ENCODE measurements at regions not wholly inside any gene's neighbourhood (a gene's known extent, or its start where the extent isn't known, plus 50 kb on each side); places are given as distances from the start of the nearest gene placed in this dataset.

GRCh38 chr12:68521848-68522502, 88.7 kb upstream of the RAP1B start:
- no peak overlapping the region for H2AFZ ChIP-seq (ENCODE audit: low read length)
- no peaks in the 10 kb centered on the region for H3K36me3 ChIP-seq (replicated peaks; ENCODE audit: insufficient read depth, low read length)
- H3K9me2 ChIP-seq (replicated peaks; ENCODE audit: insufficient read depth, low read length): no peaks in the 10 kb centered on the region
- H4K20me1 ChIP-seq (ENCODE audit: insufficient read depth, low read length): no peaks in the 10 kb centered on the region
- H3K4me1 ChIP-seq (ENCODE audit: low read length): no peaks in the 10 kb centered on the region
- H3F3A ChIP-seq (ENCODE audit: insufficient read depth, low read length): no peaks in the 10 kb centered on the region
- no peak overlapping the region for H3K4me2 ChIP-seq (ENCODE audit: low read depth, low read length)
- H3K27ac ChIP-seq (ENCODE audit: low read length): no peak overlapping the region
- no peak for TF ChIP-seq EZH2phosphoT487 (IDR thresholded peaks at IDR 0.05; ENCODE audit: low read length)
- no peak for TF ChIP-seq EZH2 (optimal IDR thresholded peaks at IDR 0.05; ENCODE audit: low read depth, low read length)
- no peak for TF ChIP-seq CTCF (IDR thresholded peaks at IDR 0.05; ENCODE audit: low read length)
- no peaks in the 10 kb centered on the region for H3K9me3 ChIP-seq (replicated peaks; ENCODE audit: insufficient read depth, low read length)
- no peak overlapping the region for H3K4me3 ChIP-seq (ENCODE audit: low read length)
- H3K79me2 ChIP-seq (ENCODE audit: low read length): no peaks in the 10 kb centered on the region
- DNase-seq: no peak
- H3K27me3 ChIP-seq (replicated peaks; ENCODE audit: insufficient read depth, low read length): no peaks in the 10 kb centered on the region
- no peak overlapping the region for H3K9ac ChIP-seq (ENCODE audit: low read length)

- H3K27ac ChIP-seq (ENCODE audit: low read length): no peak overlapping the region
- H2AFZ ChIP-seq (ENCODE audit: low read length): no peak overlapping the region
- DNase-seq: no peak
- no peaks in the 10 kb centered on the region for H3K9me2 ChIP-seq (replicated peaks; ENCODE audit: insufficient read depth, low read length)
- H3K9me3 ChIP-seq (replicated peaks; ENCODE audit: insufficient read depth, low read length): no peaks in the 10 kb centered on the region
- no peak overlapping the region for H3K4me3 ChIP-seq (ENCODE audit: low read length)
- H3K27me3 ChIP-seq (replicated peaks; ENCODE audit: insufficient read depth, low read length): no peaks in the 10 kb centered on the region
- H3F3A ChIP-seq (ENCODE audit: insufficient read depth, low read length): no peaks in the 10 kb centered on the region
- no peaks in the 10 kb centered on the region for H4K20me1 ChIP-seq (ENCODE audit: insufficient read depth, low read length)
- H3K36me3 ChIP-seq (replicated peaks; ENCODE audit: insufficient read depth, low read length): no peaks in the 10 kb centered on the region
- no peak for TF ChIP-seq CTCF (IDR thresholded peaks at IDR 0.05; ENCODE audit: low read length)
- TF ChIP-seq EZH2phosphoT487 (IDR thresholded peaks at IDR 0.05; ENCODE audit: low read length): no peak
- TF ChIP-seq EZH2 (optimal IDR thresholded peaks at IDR 0.05; ENCODE audit: low read depth, low read length): no peak
- H3K9ac ChIP-seq (ENCODE audit: low read length): no peak overlapping the region
- H3K79me2 ChIP-seq (ENCODE audit: low read length): no peaks in the 10 kb centered on the region
- H3K4me1 ChIP-seq (ENCODE audit: low read length): no peaks in the 10 kb centered on the region
- no peak overlapping the region for H3K4me2 ChIP-seq (ENCODE audit: low read depth, low read length)
Measured at GRCh38 chr12:68529466-68529865, 81.2 kb upstream of the RAP1B start.

DNA sequence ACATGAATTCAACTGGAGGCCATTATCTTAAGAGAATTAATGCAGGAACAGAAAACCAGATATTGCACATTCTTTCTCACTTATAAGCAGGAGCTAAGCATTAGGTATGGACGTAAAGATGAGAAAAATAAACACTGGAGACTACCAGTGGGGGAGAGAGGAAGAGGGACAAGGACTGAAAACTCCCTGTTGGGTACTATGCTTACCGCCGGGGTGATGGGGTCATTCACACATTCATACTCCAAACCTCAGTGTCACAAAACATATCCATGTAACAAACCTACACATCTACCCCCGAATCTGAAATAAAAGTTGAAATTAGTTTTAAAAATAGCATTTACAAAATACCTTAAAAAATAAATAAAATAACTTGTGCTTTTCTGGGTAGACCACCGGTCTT, 80.8 kb upstream of the RAP1B start:
- Histone ChIP-seq H3K9ac (ENCODE audit: low read length) (no peak overlapping the region), H3K9me2 (replicated peaks; ENCODE audit: insufficient read depth, low read length) (no peaks in the 10 kb centered on the region), H3K4me2 (ENCODE audit: low read depth, low read length) (no peak overlapping the region), H3K27me3 (replicated peaks; ENCODE audit: insufficient read depth, low read length) (no peaks in the 10 kb centered on the region), H3K27ac (ENCODE audit: low read length) (no peak overlapping the region), H3K4me3 (ENCODE audit: low read length) (no peak overlapping the region), H4K20me1 (ENCODE audit: insufficient read depth, low read length) (no peaks in the 10 kb centered on the region), H3K36me3 (replicated peaks; ENCODE audit: insufficient read depth, low read length) (no peaks in the 10 kb centered on the region), H3K9me3 (replicated peaks; ENCODE audit: insufficient read depth, low read length) (no peaks in the 10 kb centered on the region), H3F3A (ENCODE audit: insufficient read depth, low read length) (no peaks in the 10 kb centered on the region), H3K79me2 (ENCODE audit: low read length) (no peaks in the 10 kb centered on the region), H2AFZ (ENCODE audit: low read length) (no peak overlapping the region), H3K4me1 (ENCODE audit: low read length) (no peaks in the 10 kb centered on the region)
- no peak for DNase-seq
- TF ChIP-seq CTCF (IDR thresholded peaks at IDR 0.05; ENCODE audit: low read length): no peak
- TF ChIP-seq EZH2 (optimal IDR thresholded peaks at IDR 0.05; ENCODE audit: low read depth, low read length): no peak
- no peak for TF ChIP-seq EZH2phosphoT487 (IDR thresholded peaks at IDR 0.05; ENCODE audit: low read length)

All from MM.1S (cell line).